ENCODE measurements at regions not wholly inside any gene's neighbourhood (a gene's known extent, or its start where the extent isn't known, plus 50 kb on each side); places are given as distances from the start of the nearest gene placed in this dataset.

DNA sequence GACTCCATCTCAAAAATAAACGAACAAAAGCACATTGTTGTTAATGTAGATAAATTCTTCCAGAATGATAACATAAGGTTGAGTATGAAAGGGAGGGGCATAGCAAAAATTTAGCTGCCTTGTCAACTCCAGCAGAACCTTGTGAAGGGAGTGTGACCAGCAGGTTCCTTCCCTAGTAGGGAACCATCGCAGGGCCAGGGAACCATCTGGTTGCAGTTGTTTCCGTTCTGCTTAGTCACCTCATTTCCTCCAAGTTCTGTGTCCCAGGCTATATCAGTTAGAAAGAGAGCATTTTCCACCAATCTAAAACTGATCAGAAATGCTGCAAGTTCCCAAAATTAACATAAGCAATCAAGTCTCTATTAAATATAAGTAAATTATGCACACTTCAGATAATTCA, 126.7 kb upstream of the BLID start:
- TF ChIP-seq, protein P1, sequence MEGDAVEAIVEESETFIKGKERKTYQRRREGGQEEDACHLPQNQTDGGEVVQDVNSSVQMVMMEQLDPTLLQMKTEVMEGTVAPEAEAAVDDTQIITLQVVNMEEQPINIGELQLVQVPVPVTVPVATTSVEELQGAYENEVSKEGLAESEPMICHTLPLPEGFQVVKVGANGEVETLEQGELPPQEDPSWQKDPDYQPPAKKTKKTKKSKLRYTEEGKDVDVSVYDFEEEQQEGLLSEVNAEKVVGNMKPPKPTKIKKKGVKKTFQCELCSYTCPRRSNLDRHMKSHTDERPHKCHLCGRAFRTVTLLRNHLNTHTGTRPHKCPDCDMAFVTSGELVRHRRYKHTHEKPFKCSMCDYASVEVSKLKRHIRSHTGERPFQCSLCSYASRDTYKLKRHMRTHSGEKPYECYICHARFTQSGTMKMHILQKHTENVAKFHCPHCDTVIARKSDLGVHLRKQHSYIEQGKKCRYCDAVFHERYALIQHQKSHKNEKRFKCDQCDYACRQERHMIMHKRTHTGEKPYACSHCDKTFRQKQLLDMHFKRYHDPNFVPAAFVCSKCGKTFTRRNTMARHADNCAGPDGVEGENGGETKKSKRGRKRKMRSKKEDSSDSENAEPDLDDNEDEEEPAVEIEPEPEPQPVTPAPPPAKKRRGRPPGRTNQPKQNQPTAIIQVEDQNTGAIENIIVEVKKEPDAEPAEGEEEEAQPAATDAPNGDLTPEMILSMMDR (IDR thresholded peaks at IDR 0.05): no peak
- no peak for TF ChIP-seq POLR2A (IDR thresholded peaks at IDR 0.05)
